GM21576 (cell line): ENCODE measurements at regions not wholly inside any gene's neighbourhood (a gene's known extent, or its start where the extent isn't known, plus 50 kb on each side); places are given as distances from the start of the nearest gene placed in this dataset.
"Not testable (repeated sequence)": the region's sequence is repeated elsewhere in the genome, so short reads cannot be mapped to it uniquely, and the experiment has no call there.

Source experiments
- ATAC-seq: cut with Tn5 transposase; IDR thresholded peaks from one replicate; pipeline ENCODE4 v1.9.1; 2021; ENCODE audit warnings: mild to moderate bottlenecking, moderate library complexity; ENCODE audit not compliant: unreplicated experiment

GRCh38 chr1:201636097-201636496, 97.2 kb downstream of the NAV1 start:
- no peak for ATAC-seq

- no peak for ATAC-seq
These were observed 97.6 kb downstream of the NAV1 start for GRCh38 chr1:201636510-201636971.

DNA sequence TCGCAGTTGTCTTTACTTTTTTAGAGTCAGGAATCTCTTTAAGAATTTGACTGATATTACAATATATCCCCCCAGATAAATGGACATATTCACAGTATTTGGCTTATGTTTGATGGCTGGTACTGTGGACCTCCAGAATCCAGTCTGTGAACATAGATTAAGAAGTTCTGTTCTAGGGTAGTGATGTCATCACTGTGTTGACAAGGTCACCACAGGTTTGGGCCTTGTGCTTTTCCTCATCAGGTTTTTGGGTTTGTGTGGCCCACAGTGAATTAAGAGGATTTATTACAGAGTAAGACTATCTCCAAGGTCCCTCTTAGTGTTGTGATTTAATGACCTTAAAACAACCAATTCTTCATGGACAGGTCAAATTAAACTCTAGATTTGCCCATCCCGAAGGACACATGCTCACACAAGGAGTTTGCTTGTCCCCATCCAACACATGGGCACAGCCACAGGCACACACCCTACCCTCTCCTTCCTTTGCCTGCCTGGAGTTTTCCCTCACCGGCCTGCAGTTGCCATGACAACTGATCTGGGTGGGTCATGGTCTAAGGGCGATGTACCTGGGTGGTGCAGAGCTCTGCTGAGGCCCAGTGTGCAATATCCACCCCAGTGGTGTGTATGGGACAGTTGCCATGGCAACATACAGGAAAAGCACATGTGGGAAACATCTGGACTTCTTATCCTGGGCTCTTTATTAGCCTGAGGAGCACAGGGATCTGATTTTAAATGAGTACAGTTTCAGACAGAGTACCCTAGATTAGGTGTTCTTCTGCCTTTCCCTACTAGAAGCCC, 98.6 kb downstream of the NAV1 start:
- ATAC-seq, result no peak

DNA sequence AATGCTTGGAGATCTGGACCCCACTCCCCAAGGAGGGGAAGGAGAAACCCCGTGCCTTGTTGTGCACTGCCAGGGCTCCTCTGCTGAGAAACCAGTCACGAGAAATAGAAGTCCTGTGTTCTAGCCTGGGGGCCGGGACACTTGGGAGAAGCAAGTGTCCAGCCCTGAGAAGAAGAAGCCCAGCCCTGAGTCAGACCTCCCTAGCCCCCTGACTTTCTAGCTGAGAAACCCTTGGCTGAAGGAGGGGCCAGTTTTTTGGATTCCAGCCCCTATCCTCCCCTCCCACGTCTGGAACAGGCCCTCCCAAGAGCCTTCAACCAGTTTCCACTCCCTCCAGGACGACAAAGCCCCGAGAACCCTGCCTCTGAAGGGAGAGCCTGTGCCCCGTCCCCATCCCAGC, 100.5 kb downstream of the NAV1 start:
- no peak for ATAC-seq

GRCh38 chr1:201639826-201640225, 100.9 kb downstream of the NAV1 start:
- no peak for ATAC-seq

DNA sequence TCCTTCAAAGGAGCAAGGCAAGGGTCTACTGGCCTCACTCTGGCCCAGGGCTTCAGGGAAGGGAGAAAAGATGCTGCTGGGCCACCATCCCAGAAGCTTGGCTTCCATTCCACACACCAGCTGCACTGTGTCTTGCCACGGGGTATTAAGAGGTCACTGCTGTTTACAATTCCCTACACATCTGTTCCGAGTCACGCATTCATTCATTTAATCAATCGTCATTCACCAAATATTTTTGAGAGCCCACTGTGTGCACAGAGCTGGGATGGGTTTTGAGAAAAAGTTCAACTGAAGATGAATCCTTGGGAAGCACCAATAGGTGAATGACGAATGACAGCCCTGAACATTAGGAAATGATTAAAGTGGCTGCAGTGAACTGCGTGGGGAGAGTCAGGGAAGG, 101.7 kb downstream of the NAV1 start:
- no peak for ATAC-seq

DNA sequence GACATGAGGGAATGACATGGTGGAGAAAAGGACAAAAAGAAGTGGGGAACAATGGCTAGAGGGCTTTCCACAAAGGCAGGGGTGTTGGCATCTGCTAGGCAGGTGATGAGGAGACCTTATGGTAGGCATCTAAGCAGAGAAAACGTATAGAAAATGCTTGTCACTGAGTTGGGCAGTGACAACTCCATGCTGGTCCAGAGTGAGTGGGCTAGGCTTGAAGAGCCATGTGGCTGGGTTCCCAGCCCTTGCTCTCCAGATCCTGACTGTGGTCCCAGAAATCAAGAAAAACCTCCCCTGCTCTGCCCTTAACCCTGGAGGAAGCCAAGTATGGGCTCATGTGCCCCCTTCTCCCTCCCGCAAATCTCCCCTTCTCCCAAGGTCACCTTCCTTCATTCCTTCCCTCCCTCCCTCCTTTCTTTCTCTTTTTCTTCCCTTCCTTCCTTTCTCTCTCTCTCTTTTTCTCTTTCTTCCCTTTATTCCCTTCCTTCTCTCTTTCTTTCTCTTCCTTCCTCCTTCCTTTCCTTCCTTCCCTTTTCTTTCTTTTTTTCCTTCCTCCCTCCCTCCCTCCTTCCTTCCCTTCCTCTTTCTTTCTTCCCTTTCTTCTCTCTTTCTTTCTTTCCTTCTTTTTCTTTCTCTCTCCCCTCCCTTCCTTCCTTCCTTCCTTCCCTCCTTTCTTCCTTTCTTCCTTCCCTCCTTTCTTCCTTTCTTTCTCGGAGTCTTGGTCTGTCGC, 102.8 kb downstream of the NAV1 start:
- ATAC-seq, result no peak

DNA sequence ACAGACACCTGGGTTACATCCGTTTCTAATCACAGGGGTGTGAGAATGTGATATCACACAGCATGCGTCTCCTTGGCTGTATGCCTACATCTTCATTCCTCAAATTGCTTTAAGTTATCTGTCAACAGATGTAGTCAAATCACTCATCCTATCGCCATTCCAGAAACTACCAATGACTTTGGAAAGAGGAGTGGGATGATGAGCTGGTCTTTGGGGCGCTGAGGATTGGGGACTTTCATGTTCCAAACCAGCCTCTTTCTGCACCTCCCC, 104.8 kb downstream of the NAV1 start:
- ATAC-seq, result no peak

DNA sequence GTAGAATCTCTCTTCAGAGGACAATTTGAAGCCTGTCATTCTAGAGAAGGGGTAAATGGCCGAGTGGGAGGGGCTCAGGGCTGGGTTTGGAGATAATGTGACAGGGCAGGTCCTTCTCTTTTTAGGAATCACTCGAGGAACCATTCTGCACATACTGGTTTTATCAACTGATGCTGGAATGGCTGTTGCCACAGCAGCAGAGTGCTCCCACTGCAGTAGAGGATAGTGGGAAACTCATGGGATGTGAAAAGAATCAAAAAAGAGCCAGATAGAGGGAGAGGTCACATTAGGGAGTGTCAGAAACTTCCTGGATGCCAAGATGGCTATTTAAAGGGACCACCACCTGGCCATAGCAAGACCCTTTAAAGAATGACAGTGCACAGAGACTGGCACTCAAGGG, 105.3 kb downstream of the NAV1 start:
- no peak for ATAC-seq

DNA sequence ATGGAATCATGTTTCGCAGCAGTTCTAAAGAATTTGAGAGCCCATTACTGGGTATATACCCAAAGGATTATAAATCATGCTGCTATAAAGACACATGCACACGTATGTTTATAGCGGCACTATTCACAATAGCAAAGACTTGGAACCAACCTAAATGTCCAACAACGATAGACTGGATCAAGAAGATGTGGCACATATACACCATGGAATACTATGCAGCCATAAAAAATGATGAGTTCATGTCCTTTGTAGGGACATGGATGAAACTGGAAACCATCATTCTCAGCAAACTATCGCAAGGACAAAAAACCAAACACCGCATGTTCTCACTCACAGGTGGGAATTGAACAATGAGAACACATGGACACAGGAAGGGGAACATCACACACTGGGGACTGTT, 106.1 kb downstream of the NAV1 start:
- not testable (repeated sequence) for ATAC-seq

DNA sequence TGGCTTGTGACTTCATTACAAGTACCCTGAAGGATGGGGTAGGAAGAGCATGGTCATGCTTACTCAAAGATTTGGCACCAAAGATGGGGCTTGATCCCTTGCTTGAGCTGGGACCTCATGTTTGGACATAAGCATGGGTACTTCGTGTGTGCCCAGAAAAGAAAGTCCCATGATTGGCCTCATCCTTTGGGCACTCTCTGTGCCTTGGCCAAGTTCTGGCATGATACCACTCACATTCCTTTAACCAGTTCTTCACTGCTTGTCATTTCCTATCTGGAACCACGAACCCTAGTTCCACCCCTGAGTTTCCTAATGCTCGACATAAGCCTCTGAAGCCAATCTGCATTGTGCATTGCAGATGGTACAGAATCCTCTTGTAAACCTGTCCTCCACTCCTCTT, 107.0 kb downstream of the NAV1 start:
- no peak for ATAC-seq

GRCh38 chr1:201646411-201647022, 107.6 kb downstream of the NAV1 start:
- no peak for ATAC-seq

- no peak for ATAC-seq
These were observed 108.2 kb downstream of the NAV1 start for GRCh38 chr1:201647094-201647493.

GRCh38 chr1:201647722-201648065, 108.8 kb downstream of the NAV1 start:
- no peak for ATAC-seq

- no peak for ATAC-seq
These were observed 109.4 kb downstream of the NAV1 start for GRCh38 chr1:201648066-201648906.

DNA sequence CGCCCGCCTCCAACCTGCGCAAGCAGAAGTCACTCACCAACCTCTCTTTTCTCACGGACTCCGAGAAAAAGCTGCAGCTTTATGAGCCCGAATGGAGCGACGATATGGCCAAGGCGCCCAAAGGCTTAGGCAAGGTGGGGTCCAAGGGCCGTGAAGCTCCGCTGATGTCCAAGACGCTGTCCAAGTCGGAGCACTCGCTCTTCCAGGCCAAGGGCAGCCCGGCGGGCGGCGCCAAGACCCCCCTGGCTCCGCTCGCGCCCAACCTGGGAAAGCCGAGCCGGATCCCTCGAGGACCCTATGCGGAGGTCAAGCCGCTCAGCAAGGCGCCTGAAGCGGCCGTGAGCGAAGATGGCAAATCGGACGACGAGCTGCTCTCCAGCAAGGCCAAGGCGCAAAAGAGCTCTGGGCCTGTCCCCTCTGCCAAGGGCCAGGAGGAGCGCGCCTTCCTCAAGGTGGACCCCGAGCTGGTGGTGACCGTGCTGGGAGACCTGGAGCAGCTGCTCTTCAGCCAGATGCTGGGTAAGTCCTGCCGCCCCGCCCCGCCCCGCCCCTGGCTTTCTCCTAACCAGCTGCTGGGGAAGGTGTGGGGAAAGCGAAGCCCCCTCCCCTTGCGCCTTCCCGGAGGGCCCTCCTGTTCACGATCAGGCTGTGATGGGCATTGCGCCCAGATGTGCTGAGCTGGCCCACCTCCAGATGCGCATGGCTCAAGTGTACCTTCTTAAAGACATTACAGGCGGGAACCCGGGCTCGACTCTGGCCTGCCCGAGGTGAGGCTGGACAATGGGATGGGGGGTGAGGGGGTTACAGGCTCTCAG, 110.2 kb downstream of the NAV1 start:
- no peak for ATAC-seq

DNA sequence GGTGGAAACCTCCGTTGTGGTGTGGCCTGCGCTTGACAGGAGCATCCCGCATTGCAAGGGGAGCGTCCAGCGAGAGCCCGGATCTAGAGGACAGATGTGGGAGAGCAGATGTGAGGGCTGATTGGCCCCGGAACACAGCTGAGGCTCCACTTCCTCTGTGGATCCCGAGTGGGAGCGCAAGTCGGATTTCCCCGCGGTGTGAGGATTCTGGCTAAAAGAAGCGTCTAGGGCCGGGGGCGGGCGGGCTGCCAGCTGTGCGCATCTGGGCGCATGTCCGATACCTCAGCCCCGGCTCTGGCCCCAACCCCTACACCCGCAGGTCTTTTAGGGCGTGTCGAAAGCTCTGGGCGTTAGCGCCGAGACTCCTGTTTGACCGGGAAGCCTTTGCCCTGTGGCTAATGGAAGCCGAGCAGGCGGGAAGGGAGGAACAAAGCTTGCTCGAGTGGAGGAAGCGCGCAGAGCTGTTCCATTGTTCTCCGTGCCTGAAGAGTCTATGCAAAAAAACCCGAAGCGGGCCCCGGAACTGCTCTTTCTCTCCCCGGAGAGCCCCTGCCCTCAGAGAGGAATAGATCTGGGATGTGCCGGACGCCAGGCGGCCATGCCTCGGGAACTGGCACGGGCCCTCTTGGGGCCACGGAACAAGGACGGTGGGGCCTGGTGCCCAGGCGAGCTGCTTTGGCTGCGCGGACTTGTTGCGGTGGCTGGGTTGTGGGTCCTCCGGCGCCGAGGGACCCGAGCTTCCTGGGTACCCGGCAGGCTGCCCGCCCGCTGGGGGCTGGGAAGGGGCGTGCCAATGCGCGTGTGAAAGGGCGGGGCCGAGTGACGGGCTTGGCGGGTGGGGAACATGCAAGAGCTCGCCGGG, 111.1 kb downstream of the NAV1 start:
- ATAC-seq, result no peak

DNA sequence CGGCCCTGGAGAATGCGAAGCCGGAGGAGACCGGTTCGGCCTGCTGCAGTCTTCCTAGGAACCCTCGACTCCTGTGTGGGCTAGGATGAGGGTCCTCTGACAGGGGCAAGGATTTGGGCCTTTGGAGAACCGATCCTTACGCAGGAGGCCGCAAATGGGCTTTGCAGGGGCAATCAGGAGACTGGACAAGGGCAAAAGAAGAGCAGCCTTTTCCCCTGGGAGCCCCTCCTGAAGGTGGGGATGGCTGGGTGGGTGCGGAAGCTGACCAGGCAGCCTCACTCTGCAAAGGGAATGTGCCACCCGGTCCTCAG, 111.7 kb downstream of the NAV1 start:
- ATAC-seq, result no peak

DNA sequence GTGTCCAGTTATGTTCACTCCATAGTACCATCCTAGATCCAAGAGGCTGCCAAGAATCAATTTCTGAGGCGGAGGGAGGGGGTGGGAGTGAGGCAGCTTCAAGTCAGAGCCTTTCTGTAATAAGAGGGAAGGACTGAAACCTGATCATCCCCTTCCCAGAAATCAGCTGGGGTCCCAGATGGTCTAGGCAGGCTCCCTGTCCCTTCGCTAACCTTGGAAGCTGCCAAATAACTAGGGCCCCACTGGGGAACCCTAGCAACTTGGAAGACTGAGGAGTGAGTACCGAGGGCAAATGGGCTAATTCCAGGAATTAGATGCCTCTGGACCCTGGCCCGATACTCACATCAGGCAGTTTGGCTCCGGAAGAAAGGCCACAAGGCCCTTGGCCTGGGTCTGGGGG, 113.3 kb downstream of the NAV1 start:
- ATAC-seq, result no peak

DNA sequence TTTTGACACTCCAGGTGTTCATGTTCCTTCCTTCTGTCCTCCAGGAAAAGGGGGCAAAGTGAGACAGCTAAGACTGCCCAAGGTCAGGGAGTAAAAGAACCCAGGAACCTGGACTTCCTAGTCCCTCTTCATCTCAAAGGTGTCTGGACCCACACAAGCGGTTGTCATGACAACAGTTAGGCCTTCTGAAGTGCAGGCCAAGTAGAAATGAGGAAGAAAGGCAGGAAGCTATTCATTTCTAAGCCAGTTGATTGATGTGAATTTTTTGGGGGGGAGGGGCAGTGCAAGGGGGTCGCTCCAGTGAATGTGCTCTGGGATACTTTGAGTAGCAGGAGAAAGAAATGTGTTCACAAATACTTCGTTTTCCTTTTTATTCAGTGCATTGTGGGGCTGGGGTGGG, 114.3 kb downstream of the NAV1 start:
- ATAC-seq, result no peak
